Pancreas (tissue), 10 donors: ENCODE measurements at regions not wholly inside any gene's neighbourhood (a gene's known extent, or its start where the extent isn't known, plus 50 kb on each side); places are given as distances from the start of the nearest gene placed in this dataset.

Experiments
- ATAC-seq, 4 donors: fragments of 200-7000 bp; cut with Tn5 transposase; one replicate each; pipeline versions ENCODE4 v1.8.0 to v1.9.1; 2020; ENCODE audit warnings: mild to moderate bottlenecking in 4 of 4, moderate library complexity in 4 of 4
- DNase-seq, 6 donors: peaks; one replicate each; pipeline ENCODE4 v3.0.0-alpha.2; 2020
- FAIRE-seq: peaks from 2 replicates; lab custom pipeline; 2012; peaks lifted over from hg19 to GRCh38; lab: Jason Lieb, UNC
- H3K27ac ChIP-seq, 4 donors: fragments of 200-600 bp; sonication (generic); 1 replicate in 3 of 4; 2 replicates in 1 of 4; pipeline versions ENCODE4 v1.5.0 to v1.8.0; 2020
- H3K27me3 ChIP-seq, 4 donors: fragments of 200-600 bp; one replicate each; pipeline ENCODE4 v1.8.0; 2021
- H3K36me3 ChIP-seq, 3 donors: fragments of 200-600 bp; sonication (generic) in 1 of 3; one replicate each; pipeline versions ENCODE4 v1.5.0 to v1.8.0; 2020 to 2021
- H3K4me1 ChIP-seq, 3 donors: fragments of 200-600 bp; one replicate each; pipeline ENCODE4 v1.8.0; 2021
- H3K4me3 ChIP-seq, 4 donors: fragments of 200-600 bp; sonication (generic) in 2 of 4; one replicate each; pipeline versions ENCODE4 v1.5.0 to v1.8.0; 2020 to 2021
- H3K9me3 ChIP-seq, 4 donors: fragments of 200-600 bp; one replicate each; pipeline ENCODE4 v1.8.0; 2021
- CTCF ChIP-seq, 4 donors: fragments of 200-600 bp; sonication (generic) in 3 of 4; IDR thresholded peaks; one replicate each; pipeline versions ENCODE4 v1.5.0 to v1.8.0; 2021; ENCODE audit warnings: antibody characterized with exemption in 4 of 4
- WGBS, 2 donors: extraction: QIAGEN DNeasy Blood & Tissue Kit; methylation state at CpG; one replicate each; pipeline ENCODE4 v1.1.7; 2013; 5-methylcytosine and 5-hydroxymethylcytosine counted together
- intact Hi-C, 3 donors: fragments of 100-400 bp; cut with DNase I; formaldehyde crosslinking; loops; one replicate each; pipeline versions ENCODE4 v1.11.1 to v1.14.2; 2022
- donor health status: healthy with polysubstance abuse.
- donor health status: DM: no; HTN: no; CAD: no; lungs with moderate emphysema.
- donor health status: DM: no; HTN: no; CAD: no.
- donor health status: control.
- donor health status: control.
- donor health status: Bipolar disorder and iron deficiency.
- donor health status: DM: yes; HTN: yes; CAD: no.
- donor health status: DM: no; HTN: no; CAD: no.
- donor health status: DM: no; HTN: no; CAD: no.
- donor health status: DM: yes; HTN: yes; CAD: no.

GRCh38 chr18:28689588-28689987 is 512.7 kb upstream of the CDH2 start:
- Histone ChIP-seq H3K9me3 (no peaks in the 10 kb centered on the region), H3K27me3 (no peaks in the 10 kb centered on the region), H3K36me3 (no peaks in the 10 kb centered on the region), H3K4me1 (no peaks in the 10 kb centered on the region), H3K4me3 (no peak overlapping the region), H3K27ac (no peak overlapping the region)
- intact Hi-C loops = no loop called here
- DNase-seq (no peak), FAIRE-seq (no peak), ATAC-seq (no peak)
- no peak for TF ChIP-seq CTCF (IDR thresholded peaks at IDR 0.05)
- WGBS, 2 donors = 23 to 28% methylated on average over 1 of the region's 1 CpG

GRCh38 chr18:28684746-28685355 is 507.9 kb upstream of the CDH2 start:
- no peak for FAIRE-seq
- DNase-seq = no peak
- no peaks in the 10 kb centered on the region for H3K36me3 ChIP-seq
- no peak for TF ChIP-seq CTCF (IDR thresholded peaks at IDR 0.05)
- no peaks in the 10 kb centered on the region for H3K27me3 ChIP-seq
- WGBS, 2 donors = 44 to 55% methylated on average over 3 of the region's 3 CpGs
- no peak overlapping the region for H3K27ac ChIP-seq
- intact Hi-C loops = no loop called here
- ATAC-seq = no peak
- no peaks in the 10 kb centered on the region for H3K4me1 ChIP-seq
- H3K4me3 ChIP-seq = no peak overlapping the region
- H3K9me3 ChIP-seq = no peaks in the 10 kb centered on the region

- no peak for TF ChIP-seq CTCF (IDR thresholded peaks at IDR 0.05)
- intact Hi-C loops = no loop called here
- no peaks in the 10 kb centered on the region for H3K4me1 ChIP-seq
- no peaks in the 10 kb centered on the region for H3K9me3 ChIP-seq
- FAIRE-seq = no peak
- no peak for ATAC-seq
- H3K36me3 ChIP-seq = no peaks in the 10 kb centered on the region
- H3K27ac ChIP-seq = no peak overlapping the region
- H3K27me3 ChIP-seq = no peaks in the 10 kb centered on the region
- DNase-seq = no peak
- no peak overlapping the region for H3K4me3 ChIP-seq
Observed at GRCh38 chr18:28682912-28683311, 506.0 kb upstream of the CDH2 start.

- FAIRE-seq (no peak), DNase-seq (no peak), ATAC-seq (no peak)
- no peak for TF ChIP-seq CTCF (IDR thresholded peaks at IDR 0.05)
- WGBS, 2 donors = 52 to 64% methylated on average over 1 of the region's 1 CpG
- Histone ChIP-seq H3K4me3 (no peak overlapping the region), H3K27ac (no peak overlapping the region), H3K27me3 (no peaks in the 10 kb centered on the region), H3K4me1 (no peaks in the 10 kb centered on the region), H3K36me3 (no peaks in the 10 kb centered on the region), H3K9me3 (no peaks in the 10 kb centered on the region)
- intact Hi-C loops = no loop called here
Observed at GRCh38 chr18:28669165-28669564, 492.2 kb upstream of the CDH2 start.

- no peak for TF ChIP-seq CTCF (IDR thresholded peaks at IDR 0.05)
- DNase-seq = no peak
- intact Hi-C loops = no loop called here
- H3K27me3 ChIP-seq = no peaks in the 10 kb centered on the region
- no peak for FAIRE-seq
- no peak for ATAC-seq
- H3K27ac ChIP-seq = no peak overlapping the region
- H3K36me3 ChIP-seq = no peaks in the 10 kb centered on the region
- no peak overlapping the region for H3K4me3 ChIP-seq
- H3K9me3 ChIP-seq = no peaks in the 10 kb centered on the region
- no peaks in the 10 kb centered on the region for H3K4me1 ChIP-seq
Observed at GRCh38 chr18:28666216-28666615, 489.3 kb upstream of the CDH2 start.
